H1 (cell line): ENCODE measurements at regions not wholly inside any gene's neighbourhood (a gene's known extent, or its start where the extent isn't known, plus 50 kb on each side); places are given as distances from the start of the nearest gene placed in this dataset.

ENCODE experiments used
- CTCF ChIA-PET: fragments of 300-600 bp; sonication (Branson Sonifier 250); formaldehyde crosslinking; loops from one replicate; lab custom pipeline; 2021; ENCODE audit not compliant: partially characterized antibody; lab: Charles Lee
- POLR2A ChIA-PET: fragments of 300-600 bp; sonication (Branson Sonifier 250); formaldehyde crosslinking; loops from one replicate; lab custom pipeline; 2021; ENCODE audit warnings: inconsistent platforms; ENCODE audit not compliant: partially characterized antibody; lab: Charles Lee
- DNase-seq, 2 experiments: peaks; one replicate each; pipeline versions ENCODE4 v3.0.0 to v3.0.0-alpha.2; 2010 to 2022; ENCODE audit warnings: low spot score in 2 of 2, low read depth in 1 of 2, mixed read lengths in 1 of 2
- FAIRE-seq: peaks from 2 replicates; lab custom pipeline; 2011; peaks lifted over from hg19 to GRCh38; lab: Jason Lieb, UNC
- H2AFZ ChIP-seq: 2 replicates; pipeline ENCODE4 v1.8.1; 2012; ENCODE audit warnings: low read length, inconsistent platforms
- H2AK5ac ChIP-seq: 2 replicates; pipeline ENCODE4 v1.6.1; 2013; ENCODE audit warnings: low read depth, low read length
- H2BK120ac ChIP-seq: replicated peaks from 2 replicates; pipeline ENCODE3; 2013; ENCODE audit warnings: low read depth, low read length, inconsistent platforms
- H2BK12ac ChIP-seq: 2 replicates; pipeline ENCODE4 v1.6.1; 2013; ENCODE audit warnings: low read depth, low read length
- H2BK15ac ChIP-seq: 2 replicates; pipeline ENCODE4 v1.6.1; 2013; ENCODE audit warnings: low read length
- H2BK20ac ChIP-seq: 2 replicates; pipeline ENCODE4 v1.6.1; 2013; ENCODE audit warnings: low read length
- H2BK5ac ChIP-seq: 2 replicates; pipeline ENCODE4 v1.6.1; 2013; ENCODE audit warnings: low read depth, low read length
- H3K14ac ChIP-seq: 2 replicates; pipeline ENCODE4 v1.6.1; 2013; ENCODE audit warnings: inconsistent platforms; ENCODE audit not compliant: insufficient read length
- H3K18ac ChIP-seq: 2 replicates; pipeline ENCODE4 v1.6.1; 2013; ENCODE audit warnings: low read length; ENCODE audit errors: extremely low read depth
- H3K23ac ChIP-seq: 2 replicates; pipeline ENCODE4 v1.6.1; 2013; ENCODE audit warnings: inconsistent platforms; ENCODE audit not compliant: insufficient read length
- H3K23me2 ChIP-seq: 2 replicates; pipeline ENCODE4 v1.6.1; 2013; ENCODE audit warnings: low read depth, low read length
- H3K27ac ChIP-seq: 2 replicates; pipeline ENCODE4 v1.6.1; 2011; ENCODE audit warnings: low read depth, low read length, inconsistent platforms
- H3K27me3 ChIP-seq, 4 experiments: replicated peaks in 1 of 4; 1 replicate in 1 of 4; 2 replicates in 3 of 4; pipeline versions ENCODE4 v1.6.1 to v1.8.1; 2011 to 2013; ENCODE audit warnings: low read length in 3 of 4, mild to moderate bottlenecking in 3 of 4, inconsistent platforms in 2 of 4, mixed read lengths in 2 of 4, moderate library complexity in 1 of 4; ENCODE audit not compliant: control insufficient read depth in 3 of 4, insufficient read depth in 3 of 4; ENCODE audit errors: extremely low read depth in 1 of 4
- H3K36me3 ChIP-seq, 4 experiments: 2 replicates each; pipeline versions ENCODE4 v1.6.1 to v1.8.1; 2011 to 2013; ENCODE audit warnings: mild to moderate bottlenecking in 4 of 4, low read length in 3 of 4, moderate library complexity in 2 of 4, control low read depth in 1 of 4, inconsistent platforms in 1 of 4; ENCODE audit not compliant: insufficient read depth in 4 of 4, control insufficient read depth in 2 of 4
- H3K4ac ChIP-seq: replicated peaks from 2 replicates; pipeline ENCODE3; 2013; ENCODE audit warnings: low read length, low read depth, mixed read lengths, inconsistent platforms; ENCODE audit not compliant: insufficient read length
- H3K4me1 ChIP-seq, 4 experiments: replicated peaks in 1 of 4; 1 replicate in 1 of 4; 2 replicates in 3 of 4; pipeline versions ENCODE4 v1.6.1 to v1.8.1; 2011 to 2013; ENCODE audit warnings: low read length in 3 of 4, inconsistent platforms in 2 of 4, mixed read lengths in 1 of 4; ENCODE audit not compliant: insufficient read depth in 4 of 4, control insufficient read depth in 3 of 4
- H3K4me2 ChIP-seq, 2 experiments: 2 replicates each; pipeline versions ENCODE4 v1.6.1 to v1.8.1; 2011 to 2013; ENCODE audit warnings: low read depth in 2 of 2, low read length in 2 of 2, control low read depth in 1 of 2, inconsistent platforms in 1 of 2, mild to moderate bottlenecking in 1 of 2; ENCODE audit not compliant: insufficient read depth in 1 of 2
- H3K4me3 ChIP-seq, 4 experiments: fragments of 200-600, 300-600 bp in 1 of 4; sonication (generic), shearing (Covaris generic), sonication (Bioruptor Twin) in 1 of 4; 2 replicates each; pipeline versions ENCODE4 v1.5.1 to v1.8.1; 2011 to 2016; ENCODE audit warnings: low read length in 4 of 4, low read depth in 3 of 4, control low read depth in 2 of 4, inconsistent platforms in 2 of 4, mild to moderate bottlenecking in 2 of 4, mixed read lengths in 1 of 4, moderate library complexity in 1 of 4; ENCODE audit not compliant: insufficient read depth in 2 of 4; ENCODE audit errors: extremely low read depth in 1 of 4
- H3K56ac ChIP-seq: replicated peaks from 2 replicates; pipeline ENCODE3; 2013; ENCODE audit warnings: low read depth, mild to moderate bottlenecking, mixed read lengths, low read length, inconsistent platforms; ENCODE audit not compliant: insufficient read length
- H3K79me1 ChIP-seq: 2 replicates; pipeline ENCODE4 v1.6.1; 2013; ENCODE audit warnings: low read depth, low read length, control low read depth
- H3K79me2 ChIP-seq, 2 experiments: 2 replicates each; pipeline versions ENCODE4 v1.6.1 to v1.8.1; 2012 to 2013; ENCODE audit warnings: low read length in 2 of 2, mild to moderate bottlenecking in 2 of 2, inconsistent platforms in 1 of 2; ENCODE audit not compliant: insufficient read depth in 2 of 2, control insufficient read depth in 1 of 2
- H3K9ac ChIP-seq, 4 experiments: replicated peaks in 1 of 4; 1 replicate in 1 of 4; 2 replicates in 3 of 4; pipeline versions ENCODE4 v1.6.1 to v1.8.1; 2011 to 2013; ENCODE audit warnings: low read depth in 3 of 4, low read length in 3 of 4, control low read depth in 2 of 4, mild to moderate bottlenecking in 2 of 4, moderate library complexity in 2 of 4, inconsistent platforms in 1 of 4; ENCODE audit errors: extremely low read depth in 1 of 4
- H3K9me3 ChIP-seq, 2 experiments: 2 replicates each; pipeline versions ENCODE4 v1.6.1 to v1.8.1; 2012 to 2013; ENCODE audit warnings: mild to moderate bottlenecking in 2 of 2, moderate library complexity in 2 of 2, control low read depth in 1 of 2, inconsistent platforms in 1 of 2, low read depth in 1 of 2, low read length in 1 of 2, mixed read lengths in 1 of 2; ENCODE audit not compliant: insufficient read depth in 2 of 2
- H4K20me1 ChIP-seq, 2 experiments: replicated peaks in 1 of 2; 2 replicates each; pipeline versions ENCODE3 to v1.8.1; 2011 to 2013; ENCODE audit warnings: inconsistent platforms in 2 of 2, low read length in 2 of 2, mild to moderate bottlenecking in 1 of 2; ENCODE audit not compliant: insufficient read depth in 2 of 2, control insufficient read depth in 1 of 2
- H4K5ac ChIP-seq: 2 replicates; pipeline ENCODE4 v1.6.1; 2013; ENCODE audit warnings: low read length, low read depth, mixed read lengths, inconsistent platforms; ENCODE audit not compliant: insufficient read length
- H4K8ac ChIP-seq: 2 replicates; pipeline ENCODE4 v1.8.0; 2013; ENCODE audit warnings: mild to moderate bottlenecking, moderate library complexity, low read length, inconsistent platforms; ENCODE audit not compliant: insufficient read depth; ENCODE audit errors: extremely low read depth
- H4K91ac ChIP-seq: replicated peaks from 2 replicates; pipeline ENCODE3; 2013; ENCODE audit warnings: low read length, mixed read lengths, inconsistent platforms; ENCODE audit not compliant: insufficient read length
- ATF2 ChIP-seq: IDR thresholded peaks from 2 replicates; pipeline ENCODE4 v1.6.1; 2012; ENCODE audit warnings: low read length, inconsistent platforms
- CBX8 ChIP-seq: fragments of 300-800, 300-1000 bp; sonication (generic); IDR thresholded peaks from 2 replicates; pipeline ENCODE4 v1.7.1; 2016; ENCODE audit warnings: low read depth, low read length, borderline replicate concordance
- EZH2 ChIP-seq: fragments of 200-600 bp; sonication (generic); IDR thresholded peaks from 2 replicates; pipeline ENCODE4 v1.7.1; 2012; ENCODE audit warnings: low read depth, mild to moderate bottlenecking, moderate library complexity, low read length, inconsistent platforms; ENCODE audit not compliant: severe bottlenecking
- HDAC6 ChIP-seq: IDR thresholded peaks from one replicate; pipeline ENCODE4 v1.7.1; 2012; ENCODE audit warnings: low read depth, mild to moderate bottlenecking, inconsistent platforms, low read length, moderate library complexity
- JUND ChIP-seq: IDR thresholded peaks from 2 replicates; pipeline ENCODE4 v1.6.1; 2011; ENCODE audit warnings: mild to moderate bottlenecking, improper control_type of control experiment, low read length
- MAFK ChIP-seq: IDR thresholded peaks from 2 replicates; pipeline ENCODE4 v1.6.1; 2012; ENCODE audit warnings: low read depth, mild to moderate bottlenecking, improper control_type of control experiment, low read length
- MAX ChIP-seq: IDR thresholded peaks from 2 replicates; pipeline ENCODE4 v1.6.1; 2012; ENCODE audit warnings: inconsistent platforms
- POLR2A ChIP-seq, 2 experiments: IDR thresholded peaks; 1 replicate in 1 of 2; 2 replicates in 1 of 2; pipeline ENCODE4 v1.6.1; 2011; ENCODE audit warnings: low read depth in 2 of 2, low read length in 2 of 2, mild to moderate bottlenecking in 2 of 2; ENCODE audit errors: control extremely low read depth in 1 of 2
- POLR2AphosphoS5 ChIP-seq: IDR thresholded peaks from 2 replicates; pipeline ENCODE4 v1.6.1; 2011; ENCODE audit warnings: low read depth, low read length
- RXRA ChIP-seq: IDR thresholded peaks from 2 replicates; pipeline ENCODE4 v1.6.1; 2011; ENCODE audit warnings: low read depth, mild to moderate bottlenecking, low read length, moderate library complexity; ENCODE audit not compliant: insufficient read depth
- SIRT6 ChIP-seq: IDR thresholded peaks from one replicate; pipeline ENCODE4 v1.7.1; 2012; ENCODE audit warnings: low read length, inconsistent platforms
- USF2 ChIP-seq: IDR thresholded peaks from 2 replicates; pipeline ENCODE4 v1.6.1; 2011; ENCODE audit warnings: low read length, improper control_type of control experiment
- WGBS, 2 experiments: shearing (Covaris generic) in 1 of 2; methylation state at CpG; one replicate each; pipeline versions ENCODE4 v1.1.6 to v1.1.7; 2013 to 2015; ENCODE audit warnings: low lambda C conversion rate in 2 of 2, mixed read lengths in 2 of 2, inconsistent platforms in 1 of 2, low coverage in 1 of 2, missing lambda C conversion rate in 1 of 2; ENCODE audit not compliant: insufficient replicate concordance in 2 of 2, insufficient coverage in 1 of 2, insufficient read length in 1 of 2; ENCODE audit errors: extremely low coverage in 1 of 2, missing lambda C conversion rate in 1 of 2; 5-methylcytosine and 5-hydroxymethylcytosine counted together

- no peak overlapping the region for H4K5ac ChIP-seq
- TF ChIP-seq ATF2 (no peak), CBX8 (no peak), POLR2A (IDR thresholded peaks at IDR 0.05; ENCODE audit: control extremely low read depth in 1 of 2, low read depth in 2 of 2, low read length in 2 of 2) (no peak), SIRT6 (no peak), MAX (no peak), POLR2AphosphoS5 (no peak), EZH2 (no peak), USF2 (no peak), JUND (no peak), HDAC6 (no peak), MAFK (no peak), RXRA (no peak)
- TF ChIP-seq, all 59 proteins: peak for 0
- Histone ChIP-seq H2BK15ac (peak overlapping the region; percentile 20; the same call in 1 of the 2 replicates), H3K14ac (no peak overlapping the region), H3K36me3 (no peaks in the 10 kb centered on the region), H2AK5ac (no peak overlapping the region), H3K56ac (no peak overlapping the region), H2BK5ac (no peak overlapping the region), H4K8ac (no peak overlapping the region), H4K20me1 (no peaks in the 10 kb centered on the region), H3K23ac (no peak overlapping the region), H2BK12ac (no peak overlapping the region), H3K4me2 (no peak overlapping the region), H4K91ac (no peak overlapping the region), H3K23me2 (no peaks in the 10 kb centered on the region), H3K79me2 (no peaks in the 10 kb centered on the region), H3K9me3 (no peaks in the 10 kb centered on the region), H3K4ac (no peak overlapping the region), H3K18ac (no peak overlapping the region), H2AFZ (0 out of 2 replicates have a peak overlapping the region, but pooled peaks have one; percentile 26), H2BK120ac (no peak overlapping the region), H3K27me3 (no peaks in the 10 kb centered on the region; a peak in 1 of 7 replicates), H2BK20ac (no peak overlapping the region), H3K4me3 (no peak overlapping the region), H3K9ac (no peak overlapping the region), H3K79me1 (no peaks in the 10 kb centered on the region), H3K4me1 (no peaks in the 10 kb centered on the region), H3K27ac (no peak overlapping the region)
- ChIA-PET POLR2A (no interaction called here), CTCF (interaction anchor here (1.0 to 4.0 kb wide), 5 partner anchors 11 to 208 kb away, joined by 3 to 21 read pairs (median 4); no protein-coding TSS in a partner anchor)
- WGBS, 2 experiments = 77% methylated on average over 8 of the region's 8 CpGs; no CpG with 5 or more reads in 1 of the 2 experiments
- no peak for FAIRE-seq
- DNase-seq = no peak
These were observed 67.0 kb upstream of the TPM1 start for GRCh38 chr15:62975515-62975914.
